ENCODE measurements at regions not wholly inside any gene's neighbourhood (a gene's known extent, or its start where the extent isn't known, plus 50 kb on each side); places are given as distances from the start of the nearest gene placed in this dataset.

DNA sequence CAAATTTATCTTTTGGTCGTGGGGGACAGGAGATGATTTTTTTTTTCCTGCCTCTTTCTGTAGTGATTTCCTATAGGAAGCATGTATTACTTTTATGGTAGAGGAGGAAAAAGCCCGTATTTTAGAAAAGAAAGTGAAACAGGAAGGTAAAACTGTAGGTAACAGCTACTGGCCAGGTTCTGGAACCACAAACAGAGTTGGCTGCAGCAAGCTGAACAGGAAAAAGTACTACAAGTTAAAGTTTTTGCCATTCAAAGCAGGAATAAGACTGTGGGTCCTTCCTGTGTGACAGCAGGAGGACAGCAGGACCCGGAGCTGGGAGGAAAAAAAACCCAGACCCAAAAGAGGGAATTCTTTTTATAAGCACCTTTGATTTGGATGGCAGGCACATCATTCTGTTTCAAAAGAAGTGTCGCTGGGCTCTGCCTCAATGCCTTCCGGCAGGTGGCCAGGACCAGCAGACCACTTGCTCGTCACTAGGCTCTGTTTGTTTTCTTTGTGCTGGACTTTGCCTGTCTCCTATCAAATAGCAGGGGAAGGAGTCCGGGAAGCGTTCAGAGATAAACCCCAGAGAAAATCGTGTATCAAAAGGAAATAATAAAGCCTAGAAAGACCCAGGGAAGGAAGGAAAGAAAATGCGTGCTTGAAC lies 277.9 kb downstream of the ADGRA3 start:
- ChIA-PET CTCF (interaction anchor here (1.4 kb wide), 1 partner anchor 151 kb away, joined by 4 read pairs; no protein-coding TSS in a partner anchor), POLR2A (no interaction called here)
- DNase-seq (ENCODE audit: extremely low spot score), result no peak
- TF ChIP-seq, protein P1, sequence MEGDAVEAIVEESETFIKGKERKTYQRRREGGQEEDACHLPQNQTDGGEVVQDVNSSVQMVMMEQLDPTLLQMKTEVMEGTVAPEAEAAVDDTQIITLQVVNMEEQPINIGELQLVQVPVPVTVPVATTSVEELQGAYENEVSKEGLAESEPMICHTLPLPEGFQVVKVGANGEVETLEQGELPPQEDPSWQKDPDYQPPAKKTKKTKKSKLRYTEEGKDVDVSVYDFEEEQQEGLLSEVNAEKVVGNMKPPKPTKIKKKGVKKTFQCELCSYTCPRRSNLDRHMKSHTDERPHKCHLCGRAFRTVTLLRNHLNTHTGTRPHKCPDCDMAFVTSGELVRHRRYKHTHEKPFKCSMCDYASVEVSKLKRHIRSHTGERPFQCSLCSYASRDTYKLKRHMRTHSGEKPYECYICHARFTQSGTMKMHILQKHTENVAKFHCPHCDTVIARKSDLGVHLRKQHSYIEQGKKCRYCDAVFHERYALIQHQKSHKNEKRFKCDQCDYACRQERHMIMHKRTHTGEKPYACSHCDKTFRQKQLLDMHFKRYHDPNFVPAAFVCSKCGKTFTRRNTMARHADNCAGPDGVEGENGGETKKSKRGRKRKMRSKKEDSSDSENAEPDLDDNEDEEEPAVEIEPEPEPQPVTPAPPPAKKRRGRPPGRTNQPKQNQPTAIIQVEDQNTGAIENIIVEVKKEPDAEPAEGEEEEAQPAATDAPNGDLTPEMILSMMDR (IDR thresholded peaks at IDR 0.05; ENCODE audit: control extremely low read depth, extremely low read depth, low read depth, missing control alignments), result no peak

GRCh38 chr4:22237155-22237751 lies 278.6 kb downstream of the ADGRA3 start:
- ChIA-PET CTCF (interaction anchor here (1.4 kb wide), 1 partner anchor 151 kb away, joined by 4 read pairs; no protein-coding TSS in a partner anchor), POLR2A (no interaction called here)
- DNase-seq (ENCODE audit: extremely low spot score), result no peak
- TF ChIP-seq, protein P1 (IDR thresholded peaks at IDR 0.05; ENCODE audit: control extremely low read depth, extremely low read depth, low read depth, missing control alignments), result no peak

DNA sequence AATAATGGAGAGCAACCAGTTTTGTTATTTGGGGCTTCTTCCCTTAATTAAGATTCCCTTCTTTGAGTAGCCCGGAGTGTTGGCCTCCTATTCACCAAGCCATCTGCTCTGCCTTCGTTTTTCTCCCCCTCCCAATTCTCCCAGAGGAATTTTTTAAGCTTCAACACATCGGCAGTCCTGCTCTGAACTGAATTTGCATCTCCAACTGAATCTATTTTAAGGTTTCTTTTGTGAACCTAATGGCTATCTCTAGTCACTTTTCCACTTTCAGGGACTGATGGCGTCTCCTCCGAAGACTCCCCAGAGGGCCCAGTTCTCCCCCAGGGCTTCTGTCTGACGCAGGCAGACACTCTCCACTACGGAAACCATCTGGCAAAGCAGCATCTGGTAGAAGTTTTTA lies 280.2 kb downstream of the ADGRA3 start:
- TF ChIP-seq, protein P1 (IDR thresholded peaks at IDR 0.05; ENCODE audit: control extremely low read depth, extremely low read depth, low read depth, missing control alignments), result no peak
- ChIA-PET CTCF (no interaction called here), POLR2A (no interaction called here)
- DNase-seq (ENCODE audit: extremely low spot score), result no peak

- DNase-seq (ENCODE audit: extremely low spot score), result no peak
- POLR2A ChIA-PET, result no interaction called here
- TF ChIP-seq, protein P1 (IDR thresholded peaks at IDR 0.05; ENCODE audit: control extremely low read depth, extremely low read depth, low read depth, missing control alignments), result no peak
- CTCF ChIA-PET, result interaction anchor here (1.4 kb wide), 1 partner anchor 8 kb away, joined by 3 read pairs; no protein-coding TSS in a partner anchor
Observed at GRCh38 chr4:22233230-22233629, 282.6 kb downstream of the ADGRA3 start.

GRCh38 chr4:22220965-22221364 lies 272.4 kb upstream of the KCNIP4 start:
- no peak for DNase-seq (ENCODE audit: extremely low spot score)
- TF ChIP-seq, protein P1 (IDR thresholded peaks at IDR 0.05; ENCODE audit: control extremely low read depth, extremely low read depth, low read depth, missing control alignments), result no peak
- ChIA-PET CTCF (no interaction called here), POLR2A (no interaction called here)

- TF ChIP-seq, protein P1 (IDR thresholded peaks at IDR 0.05; ENCODE audit: control extremely low read depth, extremely low read depth, low read depth, missing control alignments), result no peak
- no peak for DNase-seq (ENCODE audit: extremely low spot score)
- ChIA-PET CTCF (no interaction called here), POLR2A (no interaction called here)
Observed at GRCh38 chr4:22217480-22217879, 268.9 kb upstream of the KCNIP4 start.

All from GM10248 (cell line).